ENCODE measurements at regions not wholly inside any gene's neighbourhood (a gene's known extent, or its start where the extent isn't known, plus 50 kb on each side); places are given as distances from the start of the nearest gene placed in this dataset.

DNA sequence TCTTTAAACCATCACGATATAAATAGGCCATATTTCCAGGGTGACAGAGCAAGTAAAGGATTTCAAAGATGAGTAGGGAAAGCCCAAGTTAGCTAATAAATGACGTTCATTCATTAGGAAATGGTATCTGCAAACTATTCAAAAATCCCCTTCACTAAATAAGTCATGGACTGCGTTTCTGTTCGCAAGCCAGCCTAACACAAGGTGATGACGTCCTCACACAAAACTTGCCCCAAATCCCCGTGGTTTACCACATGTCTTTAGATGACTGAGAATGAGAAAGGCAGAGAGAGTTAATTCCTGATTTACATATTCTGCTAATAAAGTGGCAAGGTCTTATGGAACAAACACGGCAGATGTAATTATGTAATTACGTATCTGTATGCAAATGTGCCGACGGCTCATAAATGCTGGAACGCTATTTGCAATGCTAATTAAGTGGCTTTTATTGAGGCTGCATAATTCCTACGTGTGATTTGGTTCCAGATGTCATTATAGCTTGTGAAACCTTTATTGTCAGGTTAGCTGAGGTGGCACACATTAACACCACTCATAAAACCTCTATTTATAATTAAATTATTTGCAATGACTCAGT is 437.7 kb upstream of the FRG1 start:
- Histone ChIP-seq H3K4me1 (ENCODE audit: control insufficient read depth, insufficient read depth, low read length) (no peaks in the 10 kb centered on the region), H3K4me3 (ENCODE audit: low read depth in 2 of 2, low read length in 2 of 2) (no peak overlapping the region), H3K27me3 (ENCODE audit: control insufficient read depth, insufficient read depth, low read length) (no peaks in the 10 kb centered on the region; the same call in 1 of the 2 replicates), H3K27ac (ENCODE audit: low read length) (no peak overlapping the region), H3K9me3 (ENCODE audit: control insufficient read depth, insufficient read depth, low read depth, low read length) (no peaks in the 10 kb centered on the region), H3K36me3 (ENCODE audit: control insufficient read depth, insufficient read depth, low read length) (no peaks in the 10 kb centered on the region)
- intact Hi-C loops (cut with micrococcal nuclease; ENCODE audit: unreplicated experiment) (no loop called here), in situ Hi-C loops (cut with HindIII; ENCODE audit: low pct_unique_long_range_greater_than_20kb, low sequenced_read_pairs) (no loop called here)
- ChIA-PET POLR2A (no interaction called here), CTCF (no interaction called here)
- DNase-seq (ENCODE audit: low read depth, low spot score): no peak
- TF ChIP-seq SIN3A (IDR thresholded peaks at IDR 0.05; ENCODE audit: borderline replicate concordance, insufficient read depth, low read depth, low read length): no peak
- no peak for TF ChIP-seq TCF7L2 (IDR thresholded peaks at IDR 0.05; ENCODE audit: low read depth, low read length)
- TF ChIP-seq, protein P1, sequence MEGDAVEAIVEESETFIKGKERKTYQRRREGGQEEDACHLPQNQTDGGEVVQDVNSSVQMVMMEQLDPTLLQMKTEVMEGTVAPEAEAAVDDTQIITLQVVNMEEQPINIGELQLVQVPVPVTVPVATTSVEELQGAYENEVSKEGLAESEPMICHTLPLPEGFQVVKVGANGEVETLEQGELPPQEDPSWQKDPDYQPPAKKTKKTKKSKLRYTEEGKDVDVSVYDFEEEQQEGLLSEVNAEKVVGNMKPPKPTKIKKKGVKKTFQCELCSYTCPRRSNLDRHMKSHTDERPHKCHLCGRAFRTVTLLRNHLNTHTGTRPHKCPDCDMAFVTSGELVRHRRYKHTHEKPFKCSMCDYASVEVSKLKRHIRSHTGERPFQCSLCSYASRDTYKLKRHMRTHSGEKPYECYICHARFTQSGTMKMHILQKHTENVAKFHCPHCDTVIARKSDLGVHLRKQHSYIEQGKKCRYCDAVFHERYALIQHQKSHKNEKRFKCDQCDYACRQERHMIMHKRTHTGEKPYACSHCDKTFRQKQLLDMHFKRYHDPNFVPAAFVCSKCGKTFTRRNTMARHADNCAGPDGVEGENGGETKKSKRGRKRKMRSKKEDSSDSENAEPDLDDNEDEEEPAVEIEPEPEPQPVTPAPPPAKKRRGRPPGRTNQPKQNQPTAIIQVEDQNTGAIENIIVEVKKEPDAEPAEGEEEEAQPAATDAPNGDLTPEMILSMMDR (IDR thresholded peaks at IDR 0.05): no peak
- TF ChIP-seq, protein P2, sequence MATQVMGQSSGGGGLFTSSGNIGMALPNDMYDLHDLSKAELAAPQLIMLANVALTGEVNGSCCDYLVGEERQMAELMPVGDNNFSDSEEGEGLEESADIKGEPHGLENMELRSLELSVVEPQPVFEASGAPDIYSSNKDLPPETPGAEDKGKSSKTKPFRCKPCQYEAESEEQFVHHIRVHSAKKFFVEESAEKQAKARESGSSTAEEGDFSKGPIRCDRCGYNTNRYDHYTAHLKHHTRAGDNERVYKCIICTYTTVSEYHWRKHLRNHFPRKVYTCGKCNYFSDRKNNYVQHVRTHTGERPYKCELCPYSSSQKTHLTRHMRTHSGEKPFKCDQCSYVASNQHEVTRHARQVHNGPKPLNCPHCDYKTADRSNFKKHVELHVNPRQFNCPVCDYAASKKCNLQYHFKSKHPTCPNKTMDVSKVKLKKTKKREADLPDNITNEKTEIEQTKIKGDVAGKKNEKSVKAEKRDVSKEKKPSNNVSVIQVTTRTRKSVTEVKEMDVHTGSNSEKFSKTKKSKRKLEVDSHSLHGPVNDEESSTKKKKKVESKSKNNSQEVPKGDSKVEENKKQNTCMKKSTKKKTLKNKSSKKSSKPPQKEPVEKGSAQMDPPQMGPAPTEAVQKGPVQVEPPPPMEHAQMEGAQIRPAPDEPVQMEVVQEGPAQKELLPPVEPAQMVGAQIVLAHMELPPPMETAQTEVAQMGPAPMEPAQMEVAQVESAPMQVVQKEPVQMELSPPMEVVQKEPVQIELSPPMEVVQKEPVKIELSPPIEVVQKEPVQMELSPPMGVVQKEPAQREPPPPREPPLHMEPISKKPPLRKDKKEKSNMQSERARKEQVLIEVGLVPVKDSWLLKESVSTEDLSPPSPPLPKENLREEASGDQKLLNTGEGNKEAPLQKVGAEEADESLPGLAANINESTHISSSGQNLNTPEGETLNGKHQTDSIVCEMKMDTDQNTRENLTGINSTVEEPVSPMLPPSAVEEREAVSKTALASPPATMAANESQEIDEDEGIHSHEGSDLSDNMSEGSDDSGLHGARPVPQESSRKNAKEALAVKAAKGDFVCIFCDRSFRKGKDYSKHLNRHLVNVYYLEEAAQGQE (IDR thresholded peaks at IDR 0.05; ENCODE audit: insufficient read depth in 1 of 2, low read depth in 2 of 2, low read length in 1 of 2): no peak
- no peak for TF ChIP-seq POLR2AphosphoS5 (IDR thresholded peaks at IDR 0.05; ENCODE audit: low read depth, low read length)
- BruUV-seq (replicated peaks): no TSS peak
- no peak for ATAC-seq

DNA sequence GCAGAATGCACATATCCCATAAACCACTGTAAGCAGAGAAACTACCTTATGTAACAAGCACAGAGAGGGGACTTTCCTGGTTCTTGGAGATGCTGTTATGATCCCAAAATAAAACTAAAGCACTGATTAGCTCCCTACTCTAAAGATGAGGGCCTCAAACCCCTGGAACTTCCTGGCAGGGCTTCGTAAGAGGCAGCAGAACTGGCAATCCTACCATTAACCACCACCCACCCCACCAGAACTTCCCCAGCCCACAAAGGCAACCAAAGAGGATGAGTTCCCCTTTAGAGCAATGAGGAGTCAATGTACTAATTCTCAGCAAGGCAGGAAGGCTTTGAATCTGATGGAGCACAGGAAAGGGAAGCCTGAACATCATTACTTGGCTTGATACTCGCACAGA is 436.5 kb upstream of the FRG1 start:
- ATAC-seq (no peak), DNase-seq (ENCODE audit: low read depth, low spot score) (no peak)
- ChIA-PET POLR2A (no interaction called here), CTCF (no interaction called here)
- no peak overlapping the region for H3K4me3 ChIP-seq (ENCODE audit: low read depth in 2 of 2, low read length in 2 of 2)
- in situ Hi-C loops (cut with HindIII; ENCODE audit: low pct_unique_long_range_greater_than_20kb, low sequenced_read_pairs) (no loop called here), intact Hi-C loops (cut with micrococcal nuclease; ENCODE audit: unreplicated experiment) (no loop called here)
- no TSS peak for BruUV-seq (replicated peaks)
- no peaks in the 10 kb centered on the region for H3K4me1 ChIP-seq (ENCODE audit: control insufficient read depth, insufficient read depth, low read length)
- TF ChIP-seq SIN3A (IDR thresholded peaks at IDR 0.05; ENCODE audit: borderline replicate concordance, insufficient read depth, low read depth, low read length) (no peak), POLR2AphosphoS5 (IDR thresholded peaks at IDR 0.05; ENCODE audit: low read depth, low read length) (no peak), TCF7L2 (IDR thresholded peaks at IDR 0.05; ENCODE audit: low read depth, low read length) (no peak)
- H3K27me3 ChIP-seq (ENCODE audit: control insufficient read depth, insufficient read depth, low read length): no peaks in the 10 kb centered on the region; the same call in 1 of the 2 replicates
- H3K9me3 ChIP-seq (ENCODE audit: control insufficient read depth, insufficient read depth, low read depth, low read length): no peaks in the 10 kb centered on the region
- H3K27ac ChIP-seq (ENCODE audit: low read length): no peak overlapping the region
- no peaks in the 10 kb centered on the region for H3K36me3 ChIP-seq (ENCODE audit: control insufficient read depth, insufficient read depth, low read length)

DNA sequence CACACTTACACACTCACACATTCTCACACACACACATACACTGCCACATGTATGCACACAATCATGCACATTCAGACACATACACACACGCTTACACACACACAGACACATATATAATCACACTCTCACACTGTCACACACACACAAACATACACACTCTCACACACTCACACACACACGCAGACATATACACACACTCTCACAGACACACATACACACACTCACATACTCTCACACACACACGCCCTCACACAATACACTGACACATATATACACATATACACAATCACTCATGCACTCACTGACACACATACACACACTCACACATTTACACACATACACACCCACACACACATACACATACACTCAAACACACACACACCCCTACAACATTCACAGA is 435.3 kb upstream of the FRG1 start:
- no TSS peak for BruUV-seq (replicated peaks)
- ChIA-PET POLR2A (no interaction called here), CTCF (no interaction called here)
- Histone ChIP-seq H3K36me3 (ENCODE audit: control insufficient read depth, insufficient read depth, low read length) (no peaks in the 10 kb centered on the region), H3K9me3 (ENCODE audit: control insufficient read depth, insufficient read depth, low read depth, low read length) (no peaks in the 10 kb centered on the region), H3K27me3 (ENCODE audit: control insufficient read depth, insufficient read depth, low read length) (no peaks in the 10 kb centered on the region; the same call in 1 of the 2 replicates), H3K4me3 (ENCODE audit: low read depth in 2 of 2, low read length in 2 of 2) (no peak overlapping the region), H3K27ac (ENCODE audit: low read length) (no peak overlapping the region), H3K4me1 (ENCODE audit: control insufficient read depth, insufficient read depth, low read length) (no peaks in the 10 kb centered on the region)
- no peak for TF ChIP-seq POLR2AphosphoS5 (IDR thresholded peaks at IDR 0.05; ENCODE audit: low read depth, low read length)
- TF ChIP-seq, protein P2 (IDR thresholded peaks at IDR 0.05; ENCODE audit: insufficient read depth in 1 of 2, low read depth in 2 of 2, low read length in 1 of 2): no peak
- no peak for TF ChIP-seq SIN3A (IDR thresholded peaks at IDR 0.05; ENCODE audit: borderline replicate concordance, insufficient read depth, low read depth, low read length)
- no peak for TF ChIP-seq TCF7L2 (IDR thresholded peaks at IDR 0.05; ENCODE audit: low read depth, low read length)
- TF ChIP-seq, protein P1 (IDR thresholded peaks at IDR 0.05): no peak
- ATAC-seq (no peak), DNase-seq (ENCODE audit: low read depth, low spot score) (no peak)
- intact Hi-C loops (cut with micrococcal nuclease; ENCODE audit: unreplicated experiment): no loop called here
- in situ Hi-C loops (cut with HindIII; ENCODE audit: low pct_unique_long_range_greater_than_20kb, low sequenced_read_pairs): no loop called here
